ENCODE measurements at regions not wholly inside any gene's neighbourhood (a gene's known extent, or its start where the extent isn't known, plus 50 kb on each side); places are given as distances from the start of the nearest gene placed in this dataset.

DNA sequence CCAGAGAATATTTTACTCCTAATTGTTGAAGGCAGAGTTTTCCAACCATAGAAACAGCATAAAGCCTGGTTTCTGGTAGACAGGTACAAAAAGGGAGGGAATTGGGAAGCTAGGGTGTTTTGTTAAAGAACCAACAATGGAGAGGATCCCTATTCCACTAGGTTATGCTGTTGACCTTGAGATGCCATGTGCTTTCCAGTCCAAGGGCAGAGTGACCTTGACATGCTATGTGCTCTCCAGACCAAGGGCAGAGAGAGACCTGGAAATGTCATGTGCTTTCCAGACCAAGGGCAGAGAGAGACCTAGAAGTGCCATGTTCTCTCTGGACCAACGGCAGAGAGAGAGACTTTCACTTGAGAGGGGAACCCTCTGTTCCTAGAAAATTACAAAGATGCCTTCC is 1043.8 kb upstream of the FBXO33 start:
- TF ChIP-seq EP300 (conservative IDR thresholded peaks at IDR 0.05; ENCODE audit: poor library complexity, severe bottlenecking) = no peak
- no peak for TF ChIP-seq EZH2 (IDR thresholded peaks at IDR 0.05; ENCODE audit: borderline replicate concordance, insufficient read depth, low read length, poor library complexity, severe bottlenecking)
- TF ChIP-seq, protein P1, sequence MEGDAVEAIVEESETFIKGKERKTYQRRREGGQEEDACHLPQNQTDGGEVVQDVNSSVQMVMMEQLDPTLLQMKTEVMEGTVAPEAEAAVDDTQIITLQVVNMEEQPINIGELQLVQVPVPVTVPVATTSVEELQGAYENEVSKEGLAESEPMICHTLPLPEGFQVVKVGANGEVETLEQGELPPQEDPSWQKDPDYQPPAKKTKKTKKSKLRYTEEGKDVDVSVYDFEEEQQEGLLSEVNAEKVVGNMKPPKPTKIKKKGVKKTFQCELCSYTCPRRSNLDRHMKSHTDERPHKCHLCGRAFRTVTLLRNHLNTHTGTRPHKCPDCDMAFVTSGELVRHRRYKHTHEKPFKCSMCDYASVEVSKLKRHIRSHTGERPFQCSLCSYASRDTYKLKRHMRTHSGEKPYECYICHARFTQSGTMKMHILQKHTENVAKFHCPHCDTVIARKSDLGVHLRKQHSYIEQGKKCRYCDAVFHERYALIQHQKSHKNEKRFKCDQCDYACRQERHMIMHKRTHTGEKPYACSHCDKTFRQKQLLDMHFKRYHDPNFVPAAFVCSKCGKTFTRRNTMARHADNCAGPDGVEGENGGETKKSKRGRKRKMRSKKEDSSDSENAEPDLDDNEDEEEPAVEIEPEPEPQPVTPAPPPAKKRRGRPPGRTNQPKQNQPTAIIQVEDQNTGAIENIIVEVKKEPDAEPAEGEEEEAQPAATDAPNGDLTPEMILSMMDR (IDR thresholded peaks at IDR 0.05; ENCODE audit: poor library complexity, severe bottlenecking) = no peak
- TF ChIP-seq, protein P2, sequence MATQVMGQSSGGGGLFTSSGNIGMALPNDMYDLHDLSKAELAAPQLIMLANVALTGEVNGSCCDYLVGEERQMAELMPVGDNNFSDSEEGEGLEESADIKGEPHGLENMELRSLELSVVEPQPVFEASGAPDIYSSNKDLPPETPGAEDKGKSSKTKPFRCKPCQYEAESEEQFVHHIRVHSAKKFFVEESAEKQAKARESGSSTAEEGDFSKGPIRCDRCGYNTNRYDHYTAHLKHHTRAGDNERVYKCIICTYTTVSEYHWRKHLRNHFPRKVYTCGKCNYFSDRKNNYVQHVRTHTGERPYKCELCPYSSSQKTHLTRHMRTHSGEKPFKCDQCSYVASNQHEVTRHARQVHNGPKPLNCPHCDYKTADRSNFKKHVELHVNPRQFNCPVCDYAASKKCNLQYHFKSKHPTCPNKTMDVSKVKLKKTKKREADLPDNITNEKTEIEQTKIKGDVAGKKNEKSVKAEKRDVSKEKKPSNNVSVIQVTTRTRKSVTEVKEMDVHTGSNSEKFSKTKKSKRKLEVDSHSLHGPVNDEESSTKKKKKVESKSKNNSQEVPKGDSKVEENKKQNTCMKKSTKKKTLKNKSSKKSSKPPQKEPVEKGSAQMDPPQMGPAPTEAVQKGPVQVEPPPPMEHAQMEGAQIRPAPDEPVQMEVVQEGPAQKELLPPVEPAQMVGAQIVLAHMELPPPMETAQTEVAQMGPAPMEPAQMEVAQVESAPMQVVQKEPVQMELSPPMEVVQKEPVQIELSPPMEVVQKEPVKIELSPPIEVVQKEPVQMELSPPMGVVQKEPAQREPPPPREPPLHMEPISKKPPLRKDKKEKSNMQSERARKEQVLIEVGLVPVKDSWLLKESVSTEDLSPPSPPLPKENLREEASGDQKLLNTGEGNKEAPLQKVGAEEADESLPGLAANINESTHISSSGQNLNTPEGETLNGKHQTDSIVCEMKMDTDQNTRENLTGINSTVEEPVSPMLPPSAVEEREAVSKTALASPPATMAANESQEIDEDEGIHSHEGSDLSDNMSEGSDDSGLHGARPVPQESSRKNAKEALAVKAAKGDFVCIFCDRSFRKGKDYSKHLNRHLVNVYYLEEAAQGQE (IDR thresholded peaks at IDR 0.05; ENCODE audit: borderline replicate concordance) = no peak
- no peak for TF ChIP-seq SMC3 (conservative IDR thresholded peaks at IDR 0.05; ENCODE audit: poor library complexity)
- TF ChIP-seq RAD21 (conservative IDR thresholded peaks at IDR 0.05) = no peak
- TF ChIP-seq TAF1 (IDR thresholded peaks at IDR 0.05; ENCODE audit: low read depth) = no peak

Measured in neural cell (in vitro differentiated cells).